CD4-positive, alpha-beta T cell (primary cell): ENCODE measurements at regions not wholly inside any gene's neighbourhood (a gene's known extent, or its start where the extent isn't known, plus 50 kb on each side); places are given as distances from the start of the nearest gene placed in this dataset.

Experiments
- ATAC-seq: fragments of 200-7000 bp; cut with Tn5 transposase; one replicate; pipeline ENCODE4 v1.10.0; 2022; ENCODE audit warnings: mild to moderate bottlenecking; ENCODE audit not compliant: poor library complexity
- CTCF ChIA-PET: fragments of 350-600 bp; sonication (Branson Sonifier 250); formaldehyde crosslinking; loops from one replicate; lab custom pipeline; 2021; ENCODE audit warnings: antibody characterized with exemption, inconsistent platforms; lab: Charles Lee
- POLR2A ChIA-PET: fragments of 350-600 bp; sonication (Branson Sonifier 250); formaldehyde crosslinking; loops from one replicate; lab custom pipeline; 2021; ENCODE audit warnings: antibody characterized with exemption, inconsistent platforms; lab: Charles Lee
- DNase-seq, 14 experiments: peaks; one replicate each; pipeline ENCODE4 v3.0.0-alpha.2; 2013 to 2020; ENCODE audit warnings: mixed read lengths in 2 of 14
- H3K27ac ChIP-seq, 2 donors: one replicate each; pipeline versions ENCODE4 v1.5.1 to v1.7.0; 2013; ENCODE audit warnings: low read length in 2 of 2, low read depth in 1 of 2, mild to moderate bottlenecking in 1 of 2
- H3K27me3 ChIP-seq, 2 experiments: 1 replicate in 1 of 2; 2 replicates in 1 of 2; pipeline versions ENCODE4 v1.6.1 to v1.7.0; 2013; ENCODE audit warnings: low read length in 2 of 2, control low read depth in 1 of 2, mild to moderate bottlenecking in 1 of 2, moderate library complexity in 1 of 2; ENCODE audit not compliant: insufficient read depth in 2 of 2, control insufficient read depth in 1 of 2
- H3K36me3 ChIP-seq: one replicate; pipeline ENCODE4 v1.6.1; 2013; ENCODE audit warnings: low read length, control low read depth; ENCODE audit not compliant: insufficient read depth
- H3K4me1 ChIP-seq: one replicate; pipeline ENCODE4 v1.6.1; 2013; ENCODE audit warnings: low read length, control low read depth; ENCODE audit not compliant: insufficient read depth
- H3K4me3 ChIP-seq: one replicate; pipeline ENCODE4 v1.5.1; 2013; ENCODE audit warnings: mild to moderate bottlenecking, low read length, moderate library complexity
- H3K9me3 ChIP-seq, 2 experiments: 1 replicate in 1 of 2; 2 replicates in 1 of 2; pipeline versions ENCODE4 v1.6.1 to v1.7.0; 2013; ENCODE audit warnings: low read length in 2 of 2, mild to moderate bottlenecking in 2 of 2, control low read depth in 1 of 2, moderate library complexity in 1 of 2; ENCODE audit not compliant: control insufficient read depth in 1 of 2, insufficient read depth in 1 of 2
- H3K27ac Mint-ChIP-seq: one replicate; pipeline ENCODE4 v1.8.0; 2020; ENCODE audit warnings: mixed read lengths
- H3K27me3 Mint-ChIP-seq: one replicate; pipeline ENCODE4 v1.8.0; 2021; ENCODE audit warnings: mixed read lengths
- H3K36me3 Mint-ChIP-seq: one replicate; pipeline ENCODE4 v1.8.0; 2021; ENCODE audit warnings: low read depth, mixed read lengths
- H3K4me1 Mint-ChIP-seq: one replicate; pipeline ENCODE4 v1.8.0; 2021; ENCODE audit warnings: low read depth, mixed read lengths
- H3K4me3 Mint-ChIP-seq: one replicate; pipeline ENCODE4 v1.8.0; 2020; ENCODE audit warnings: mild to moderate bottlenecking, mixed read lengths
- H3K9me3 Mint-ChIP-seq: one replicate; pipeline ENCODE4 v1.8.0; 2020; ENCODE audit warnings: mixed read lengths
- intact Hi-C, 2 experiments: fragments of 100-400 bp; cut with DNase I in 1 of 2; cut with micrococcal nuclease in 1 of 2; formaldehyde crosslinking; loops; one replicate each; pipeline versions ENCODE4 v1.15.1 to v1.9.0; 2023 to 2025; cut with DNase I, micrococcal nuclease
- TF ChIP-seq, protein P1 (sequence below): fragments of 200-600 bp; IDR thresholded peaks from one replicate; pipeline ENCODE4 v1.8.0; 2022; ENCODE audit warnings: antibody characterized with exemption, mild to moderate bottlenecking

DNA sequence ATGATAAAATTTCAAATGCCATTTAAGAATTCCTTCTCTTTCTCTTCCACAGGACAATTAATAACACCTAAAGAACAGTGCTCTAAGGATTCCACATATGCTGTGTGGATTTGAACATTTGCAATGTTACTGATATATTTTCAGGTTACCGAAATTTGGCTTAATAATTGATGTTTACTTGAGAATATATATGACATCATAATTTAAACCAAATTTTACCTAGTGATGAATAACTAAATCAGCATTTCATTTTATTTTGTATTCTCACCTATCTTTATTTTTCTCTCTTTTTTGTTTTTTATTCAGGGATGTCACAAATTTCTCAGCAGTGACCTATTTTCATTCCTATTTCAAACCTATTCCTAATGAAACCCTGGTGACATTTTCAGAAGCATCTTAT is 429.6 kb downstream of the SLCO4C1 start:
- TF ChIP-seq, protein P1, sequence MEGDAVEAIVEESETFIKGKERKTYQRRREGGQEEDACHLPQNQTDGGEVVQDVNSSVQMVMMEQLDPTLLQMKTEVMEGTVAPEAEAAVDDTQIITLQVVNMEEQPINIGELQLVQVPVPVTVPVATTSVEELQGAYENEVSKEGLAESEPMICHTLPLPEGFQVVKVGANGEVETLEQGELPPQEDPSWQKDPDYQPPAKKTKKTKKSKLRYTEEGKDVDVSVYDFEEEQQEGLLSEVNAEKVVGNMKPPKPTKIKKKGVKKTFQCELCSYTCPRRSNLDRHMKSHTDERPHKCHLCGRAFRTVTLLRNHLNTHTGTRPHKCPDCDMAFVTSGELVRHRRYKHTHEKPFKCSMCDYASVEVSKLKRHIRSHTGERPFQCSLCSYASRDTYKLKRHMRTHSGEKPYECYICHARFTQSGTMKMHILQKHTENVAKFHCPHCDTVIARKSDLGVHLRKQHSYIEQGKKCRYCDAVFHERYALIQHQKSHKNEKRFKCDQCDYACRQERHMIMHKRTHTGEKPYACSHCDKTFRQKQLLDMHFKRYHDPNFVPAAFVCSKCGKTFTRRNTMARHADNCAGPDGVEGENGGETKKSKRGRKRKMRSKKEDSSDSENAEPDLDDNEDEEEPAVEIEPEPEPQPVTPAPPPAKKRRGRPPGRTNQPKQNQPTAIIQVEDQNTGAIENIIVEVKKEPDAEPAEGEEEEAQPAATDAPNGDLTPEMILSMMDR = no peak
- Histone ChIP-seq H3K4me1 (no peaks in the 10 kb centered on the region), H3K27ac (no peak overlapping the region), H3K4me3 (no peak overlapping the region), H3K27me3 (no peaks in the 10 kb centered on the region), H3K36me3 (no peaks in the 10 kb centered on the region), H3K9me3 (no peaks in the 10 kb centered on the region)
- Mint-ChIP-seq H3K36me3 (no peaks in the 10 kb centered on the region), H3K4me3 (no peak overlapping the region), H3K27ac (no peak overlapping the region), H3K9me3 (peaks cover 2% of the 10 kb centered on the region), H3K27me3 (no peaks in the 10 kb centered on the region), H3K4me1 (no peaks in the 10 kb centered on the region)
- ChIA-PET CTCF (no interaction called here), POLR2A (no interaction called here)
- no peak for ATAC-seq
- DNase-seq = no peak
- intact Hi-C loops = no loop called here

DNA sequence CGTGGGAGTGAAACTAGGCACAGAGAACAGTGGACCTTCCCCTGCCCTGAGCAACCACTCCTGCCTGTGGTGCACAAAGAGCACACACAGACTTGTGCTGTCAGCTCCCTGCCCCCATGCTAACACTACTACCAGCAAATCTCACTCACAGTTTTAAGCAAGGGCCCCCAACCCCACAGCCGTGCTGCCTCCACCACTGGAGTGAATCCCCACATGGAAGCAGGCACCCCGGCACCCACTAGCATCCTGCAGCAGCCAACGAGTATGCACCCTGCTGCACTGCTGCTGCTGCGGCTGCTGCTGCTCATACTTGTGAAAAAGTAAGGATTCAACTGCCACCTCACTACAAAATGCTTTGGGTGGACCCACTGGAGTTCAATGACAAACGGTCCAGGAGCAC is 435.5 kb downstream of the SLCO4C1 start:
- DNase-seq = peak in 1 of 14 experiments; percentile 2
- H3K9me3 Mint-ChIP-seq = peaks cover 2% of the 10 kb centered on the region
- no peak overlapping the region for H3K4me3 ChIP-seq
- H3K27ac ChIP-seq = no peak overlapping the region
- no peak for ATAC-seq
- no peaks in the 10 kb centered on the region for H3K36me3 ChIP-seq
- TF ChIP-seq, protein P1 = no peak
- no peak overlapping the region for H3K27ac Mint-ChIP-seq
- no peaks in the 10 kb centered on the region for H3K4me1 Mint-ChIP-seq
- intact Hi-C loops = no loop called here
- H3K27me3 Mint-ChIP-seq = no peaks in the 10 kb centered on the region
- POLR2A ChIA-PET = no interaction called here
- peaks cover 0 to 9% of the 10 kb centered on the region in 2 experiments for H3K9me3 ChIP-seq
- H3K4me3 Mint-ChIP-seq = no peak overlapping the region
- H3K4me1 ChIP-seq = no peaks in the 10 kb centered on the region
- H3K36me3 Mint-ChIP-seq = no peaks in the 10 kb centered on the region
- no peaks in the 10 kb centered on the region for H3K27me3 ChIP-seq
- CTCF ChIA-PET = no interaction called here

DNA sequence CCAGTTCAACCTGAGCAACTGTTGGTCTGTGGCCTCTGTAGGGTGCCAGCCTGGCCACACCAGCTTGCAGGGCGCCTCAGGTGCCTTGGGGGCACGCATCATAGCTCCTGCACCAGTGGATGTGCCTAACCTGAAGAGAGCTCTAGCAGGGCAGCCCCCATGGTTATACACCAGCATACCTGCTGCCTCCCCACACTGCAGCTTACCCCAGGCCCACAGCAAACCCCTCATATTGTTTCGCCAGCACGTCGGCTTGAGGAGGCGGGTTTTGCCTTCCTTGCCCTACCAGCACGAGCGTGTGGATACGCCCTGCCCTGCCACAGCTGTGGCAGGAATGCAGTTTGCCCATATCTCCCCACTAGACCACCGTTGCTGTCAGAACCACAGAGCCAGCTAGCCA is 435.9 kb downstream of the SLCO4C1 start:
- peaks cover 0 to 9% of the 10 kb centered on the region in 2 experiments for H3K9me3 ChIP-seq
- H3K27ac ChIP-seq = no peak overlapping the region
- DNase-seq (peak in 1 of 14 experiments; percentile 2), ATAC-seq (no peak)
- no peak overlapping the region for H3K4me3 Mint-ChIP-seq
- ChIA-PET POLR2A (no interaction called here), CTCF (no interaction called here)
- no peaks in the 10 kb centered on the region for H3K27me3 Mint-ChIP-seq
- peaks cover 2% of the 10 kb centered on the region for H3K9me3 Mint-ChIP-seq
- no peaks in the 10 kb centered on the region for H3K4me1 ChIP-seq
- no peaks in the 10 kb centered on the region for H3K36me3 ChIP-seq
- no peak overlapping the region for H3K4me3 ChIP-seq
- H3K27ac Mint-ChIP-seq = no peak overlapping the region
- TF ChIP-seq, protein P1 = no peak
- intact Hi-C loops = no loop called here
- H3K36me3 Mint-ChIP-seq = no peaks in the 10 kb centered on the region
- H3K27me3 ChIP-seq = no peaks in the 10 kb centered on the region
- H3K4me1 Mint-ChIP-seq = no peaks in the 10 kb centered on the region
